BE2C (cell line): ENCODE measurements at regions not wholly inside any gene's neighbourhood (a gene's known extent, or its start where the extent isn't known, plus 50 kb on each side); places are given as distances from the start of the nearest gene placed in this dataset.

ENCODE experiments used
- DNase-seq: peaks from one replicate; pipeline ENCODE4 v3.0.0-alpha.2; 2020
- H3K27me3 ChIP-seq: fragments of 250-450 bp; sonication (Bioruptor Pico); 2 replicates; pipeline ENCODE4 v1.5.1; 2020; ENCODE audit warnings: mild to moderate bottlenecking
- H3K36me3 ChIP-seq: fragments of 250-450 bp; sonication (Bioruptor Pico); 2 replicates; pipeline ENCODE4 v1.5.1; 2020; ENCODE audit warnings: mild to moderate bottlenecking
- H3K4me1 ChIP-seq: fragments of 250-450 bp; sonication (Bioruptor Pico); 2 replicates; pipeline ENCODE4 v1.5.1; 2020
- H3K4me3 ChIP-seq: 2 replicates; pipeline ENCODE4 v1.5.1; 2011; ENCODE audit warnings: low read depth, low read length
- H3K9me3 ChIP-seq: fragments of 250-450 bp; sonication (Bioruptor Pico); 2 replicates; pipeline ENCODE4 v1.5.1; 2020
- CTCF ChIP-seq: IDR thresholded peaks from 2 replicates; pipeline ENCODE4 v1.5.1; 2012; ENCODE audit warnings: mild to moderate bottlenecking, low read depth, low read length

GRCh38 chr17:77613627-77614026 is 344.9 kb upstream of the TNRC6C start:
- Histone ChIP-seq H3K36me3 (no peaks in the 10 kb centered on the region), H3K4me3 (no peak overlapping the region), H3K9me3 (no peaks in the 10 kb centered on the region), H3K4me1 (no peaks in the 10 kb centered on the region), H3K27me3 (no peaks in the 10 kb centered on the region)
- DNase-seq: no peak
- TF ChIP-seq CTCF: no peak

- Histone ChIP-seq H3K27me3 (no peaks in the 10 kb centered on the region), H3K4me1 (no peaks in the 10 kb centered on the region), H3K36me3 (no peaks in the 10 kb centered on the region), H3K4me3 (no peak overlapping the region), H3K9me3 (no peaks in the 10 kb centered on the region)
- DNase-seq: no peak
- no peak for TF ChIP-seq CTCF
Measured at GRCh38 chr17:77615703-77616253, 342.7 kb upstream of the TNRC6C start.

- Histone ChIP-seq H3K36me3 (no peaks in the 10 kb centered on the region), H3K9me3 (no peaks in the 10 kb centered on the region), H3K4me3 (no peak overlapping the region), H3K27me3 (no peaks in the 10 kb centered on the region), H3K4me1 (no peaks in the 10 kb centered on the region)
- no peak for TF ChIP-seq CTCF
- no peak for DNase-seq
Measured at GRCh38 chr17:77616254-77616731, 342.2 kb upstream of the TNRC6C start.

- Histone ChIP-seq H3K27me3 (no peaks in the 10 kb centered on the region), H3K36me3 (no peaks in the 10 kb centered on the region), H3K4me3 (no peak overlapping the region), H3K9me3 (no peaks in the 10 kb centered on the region), H3K4me1 (no peaks in the 10 kb centered on the region)
- TF ChIP-seq CTCF: no peak
- DNase-seq: no peak
Measured at GRCh38 chr17:77617516-77617915, 341.0 kb upstream of the TNRC6C start.

GRCh38 chr17:77618173-77618572 is 340.3 kb upstream of the TNRC6C start:
- Histone ChIP-seq H3K27me3 (no peaks in the 10 kb centered on the region), H3K36me3 (no peaks in the 10 kb centered on the region), H3K4me1 (no peaks in the 10 kb centered on the region), H3K4me3 (no peak overlapping the region), H3K9me3 (no peaks in the 10 kb centered on the region)
- no peak for DNase-seq
- TF ChIP-seq CTCF: no peak

- no peak for TF ChIP-seq CTCF
- H3K4me3 ChIP-seq: no peak overlapping the region
- no peak for DNase-seq
- no peaks in the 10 kb centered on the region for H3K9me3 ChIP-seq
- H3K4me1 ChIP-seq: no peaks in the 10 kb centered on the region
- no peaks in the 10 kb centered on the region for H3K36me3 ChIP-seq
- H3K27me3 ChIP-seq: no peaks in the 10 kb centered on the region
Measured at GRCh38 chr17:77618731-77619130, 339.8 kb upstream of the TNRC6C start.
